IPS-18c (cell line): ENCODE measurements at regions not wholly inside any gene's neighbourhood (a gene's known extent, or its start where the extent isn't known, plus 50 kb on each side); places are given as distances from the start of the nearest gene placed in this dataset.
"Not testable (repeated sequence)": the region's sequence is repeated elsewhere in the genome, so short reads cannot be mapped to it uniquely, and the experiment has no call there.

Source experiments
- H3K4me3 ChIP-seq: 2 replicates; pipeline ENCODE4 v1.7.0; 2013; ENCODE audit warnings: low read depth, mild to moderate bottlenecking, low read length, moderate library complexity; ENCODE audit not compliant: insufficient read depth
- H3K9me3 ChIP-seq: one replicate; pipeline ENCODE4 v1.6.1; 2013; ENCODE audit warnings: mild to moderate bottlenecking, low read length, moderate library complexity; ENCODE audit not compliant: control insufficient read depth, insufficient read depth

DNA sequence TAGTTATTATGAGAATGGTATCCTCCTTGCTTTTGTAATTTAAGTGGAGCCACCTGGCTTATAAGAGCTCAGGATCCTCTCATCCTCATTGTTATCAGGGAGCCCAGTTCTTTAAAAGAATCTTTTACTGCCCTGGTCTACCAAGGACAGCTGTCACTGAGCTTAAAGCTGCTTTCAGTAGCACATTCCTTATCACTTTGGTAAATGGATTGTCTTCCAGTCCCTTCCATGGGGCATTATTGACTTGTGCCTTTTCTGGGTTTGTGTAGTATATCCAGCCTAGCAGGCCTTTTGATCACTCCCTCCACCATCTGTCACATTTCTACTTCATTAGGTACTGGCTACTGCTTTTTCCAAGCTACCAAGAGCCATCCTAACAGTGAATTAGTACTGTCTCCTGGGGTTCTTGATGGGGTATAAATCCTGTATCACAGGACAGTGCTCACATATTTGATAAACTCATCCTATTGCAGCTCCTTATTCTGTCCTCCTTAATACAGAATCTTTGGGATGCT lies 208.9 kb downstream of the TMEM26 start:
- Histone ChIP-seq H3K9me3 (no peaks in the 10 kb centered on the region), H3K4me3 (no peak overlapping the region)

- H3K9me3 ChIP-seq, result no peaks in the 10 kb centered on the region
- no peak overlapping the region for H3K4me3 ChIP-seq
Observed at GRCh38 chr10:61232780-61233179, 220.4 kb downstream of the TMEM26 start.

DNA sequence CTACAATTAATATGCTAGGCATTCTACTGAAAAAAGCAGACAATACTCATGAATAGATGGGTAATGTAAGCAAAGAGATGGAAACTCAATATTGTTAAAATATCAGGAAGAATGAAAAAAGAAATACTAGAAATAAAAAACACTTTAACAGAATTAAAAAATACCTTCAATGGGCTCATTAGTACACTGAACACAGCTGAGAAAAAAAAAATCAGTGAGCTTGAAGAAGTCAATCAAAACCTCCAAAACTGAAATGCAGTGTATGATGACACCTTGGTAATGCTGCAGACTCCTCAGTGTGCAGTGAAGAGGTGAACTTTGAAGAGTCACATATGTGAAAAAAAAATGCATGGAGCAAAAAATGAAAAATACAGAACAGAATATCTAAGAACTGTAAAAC lies 227.2 kb downstream of the TMEM26 start:
- Histone ChIP-seq H3K4me3 (no peak overlapping the region), H3K9me3 (no peaks in the 10 kb centered on the region)

- Histone ChIP-seq H3K4me3 (no peak overlapping the region), H3K9me3 (no peaks in the 10 kb centered on the region)
Observed at GRCh38 chr10:61223576-61223975, 229.6 kb downstream of the TMEM26 start.

- Histone ChIP-seq H3K9me3 (no peaks in the 10 kb centered on the region), H3K4me3 (no peak overlapping the region)
Observed at GRCh38 chr10:61219696-61220095, 233.5 kb downstream of the TMEM26 start.

DNA sequence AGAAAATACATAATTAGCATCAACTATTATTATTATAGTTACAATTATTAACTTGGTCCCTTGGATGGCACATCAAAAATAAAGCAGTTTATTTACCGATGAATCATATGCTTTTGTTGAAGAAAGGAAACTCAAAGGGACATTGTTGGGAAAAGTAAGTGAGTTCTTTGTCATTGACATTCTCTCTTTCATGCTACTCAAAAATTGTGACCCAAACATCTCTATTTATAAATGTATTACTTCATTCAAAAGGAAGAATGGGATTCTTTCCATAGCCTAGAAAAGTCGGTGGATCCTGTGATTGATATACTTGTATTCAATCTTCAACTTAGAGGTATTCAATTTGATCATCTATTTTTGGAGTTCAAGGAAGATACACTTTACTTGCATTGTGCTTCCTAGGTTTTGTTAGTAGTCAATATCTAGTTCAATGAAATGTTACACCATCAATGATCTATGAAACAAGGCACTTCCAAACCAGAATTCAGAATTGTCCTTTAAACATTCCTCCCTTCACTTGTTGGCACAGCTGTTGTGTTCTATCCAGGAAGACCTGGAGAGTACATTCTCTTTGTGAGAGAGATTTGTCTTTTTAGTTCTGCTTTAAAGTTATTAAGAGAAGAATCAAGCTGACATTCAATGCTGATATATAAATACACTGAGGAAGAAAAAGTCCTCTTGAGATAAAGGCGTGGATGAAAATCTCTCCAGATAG lies 235.2 kb downstream of the TMEM26 start:
- no peaks in the 10 kb centered on the region for H3K9me3 ChIP-seq
- H3K4me3 ChIP-seq, result no peak overlapping the region

GRCh38 chr10:61215246-61215645 lies 237.9 kb downstream of the TMEM26 start:
- Histone ChIP-seq H3K9me3 (no peaks in the 10 kb centered on the region), H3K4me3 (no peak overlapping the region)

GRCh38 chr10:61211468-61211867 lies 241.7 kb downstream of the TMEM26 start:
- Histone ChIP-seq H3K4me3 (no peak overlapping the region), H3K9me3 (no peaks in the 10 kb centered on the region)

GRCh38 chr10:61197057-61197456 lies 253.1 kb upstream of the RHOBTB1 start:
- Histone ChIP-seq H3K4me3 (no peak overlapping the region), H3K9me3 (no peaks in the 10 kb centered on the region)

DNA sequence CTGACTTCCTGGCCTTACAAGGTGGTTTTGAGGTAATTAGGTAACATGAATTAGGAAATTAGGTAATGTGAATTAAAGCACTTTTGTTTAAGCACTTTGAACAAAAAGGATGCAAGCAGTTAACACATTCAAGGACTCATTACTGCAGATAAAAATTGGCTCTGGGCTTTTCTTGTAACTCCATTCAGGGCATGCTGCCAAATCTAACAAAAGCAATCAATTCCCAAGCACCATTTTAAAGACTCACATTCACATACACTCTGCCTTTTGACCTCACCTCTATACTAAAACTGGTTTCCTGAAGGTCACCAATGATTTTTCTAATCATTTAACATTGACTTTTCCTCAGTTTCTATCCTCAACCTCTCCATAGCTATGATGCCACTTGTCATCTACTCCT lies 251.2 kb upstream of the RHOBTB1 start:
- Histone ChIP-seq H3K4me3 (no peak overlapping the region), H3K9me3 (no peaks in the 10 kb centered on the region)

DNA sequence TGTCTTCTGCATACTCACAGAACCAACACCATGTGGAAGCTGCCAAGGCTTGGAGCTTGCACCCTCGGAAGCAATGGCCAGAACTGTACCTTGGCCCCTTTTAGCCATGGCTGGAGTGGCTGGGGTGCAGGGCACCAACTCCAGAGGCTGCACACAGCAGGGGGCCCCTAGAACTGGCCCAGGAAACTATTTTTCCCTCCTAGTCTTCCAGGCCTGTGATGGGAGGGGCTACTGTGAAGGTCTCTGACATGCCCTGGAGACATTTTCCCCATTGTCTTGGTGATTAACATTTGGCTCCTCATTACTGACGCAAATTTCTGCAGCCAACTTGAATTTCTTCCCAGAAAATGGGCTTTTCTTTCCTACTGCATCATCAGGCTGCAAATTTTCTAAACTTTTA lies 248.6 kb upstream of the RHOBTB1 start:
- H3K9me3 ChIP-seq, H3K4me3 ChIP-seq: not testable (repeated sequence)

DNA sequence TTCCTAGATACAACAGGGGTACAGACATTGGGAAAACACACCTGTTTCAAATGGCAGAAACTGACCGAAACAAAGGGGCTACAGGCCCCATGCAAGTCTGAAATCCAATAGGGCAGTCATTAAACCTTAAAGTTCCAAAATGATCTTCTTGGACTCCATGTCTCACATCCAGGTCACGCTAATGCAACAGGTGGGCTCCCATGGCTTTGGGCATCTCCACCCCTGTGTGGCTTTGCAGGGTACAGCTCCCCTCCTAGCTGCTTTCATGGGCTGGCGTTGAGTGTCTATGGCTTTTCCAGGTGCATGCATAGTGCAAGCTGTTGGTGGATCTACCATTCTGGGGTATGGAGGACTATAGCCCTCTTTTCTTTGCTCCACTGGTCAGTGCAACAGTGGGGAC lies 248.1 kb upstream of the RHOBTB1 start:
- Histone ChIP-seq H3K9me3 (no peaks in the 10 kb centered on the region), H3K4me3 (no peak overlapping the region; the same call in 1 of the 2 replicates)

GRCh38 chr10:61189912-61190311 lies 245.9 kb upstream of the RHOBTB1 start:
- Histone ChIP-seq H3K9me3 (no peaks in the 10 kb centered on the region), H3K4me3 (no peak overlapping the region)

DNA sequence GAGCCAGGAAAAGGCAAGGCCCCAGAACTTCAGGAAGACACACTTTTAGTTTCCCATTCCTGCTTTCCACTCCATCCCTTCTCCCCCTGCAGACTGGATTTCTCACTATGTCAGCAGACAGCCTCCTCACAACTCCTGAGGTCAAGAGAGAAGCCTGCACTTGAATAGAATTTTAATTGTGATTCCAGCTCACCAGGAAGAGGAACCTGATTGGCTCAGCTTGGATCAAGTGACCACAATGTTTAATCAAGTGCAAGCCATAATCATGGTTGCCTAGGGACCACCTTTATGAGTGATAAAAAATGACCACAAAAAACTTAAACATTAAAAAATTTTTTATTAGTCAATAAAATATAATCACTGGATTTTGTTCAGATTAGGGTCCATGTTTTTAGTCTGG lies 244.7 kb upstream of the RHOBTB1 start:
- no peak overlapping the region for H3K4me3 ChIP-seq
- H3K9me3 ChIP-seq, result no peaks in the 10 kb centered on the region

GRCh38 chr10:61188101-61188500 lies 244.1 kb upstream of the RHOBTB1 start:
- no peak overlapping the region for H3K4me3 ChIP-seq
- H3K9me3 ChIP-seq, result no peaks in the 10 kb centered on the region

GRCh38 chr10:61187601-61188000 lies 243.6 kb upstream of the RHOBTB1 start:
- Histone ChIP-seq H3K9me3 (no peaks in the 10 kb centered on the region), H3K4me3 (no peak overlapping the region)

- Histone ChIP-seq H3K9me3 (no peaks in the 10 kb centered on the region), H3K4me3 (no peak overlapping the region)
Observed at GRCh38 chr10:61186408-61186807, 242.4 kb upstream of the RHOBTB1 start.

GRCh38 chr10:61184429-61184828 lies 240.4 kb upstream of the RHOBTB1 start:
- H3K4me3 ChIP-seq, result no peak overlapping the region
- H3K9me3 ChIP-seq, result no peaks in the 10 kb centered on the region

- H3K4me3 ChIP-seq, result no peak overlapping the region
Observed at GRCh38 chr10:61183967-61184366, 240.0 kb upstream of the RHOBTB1 start.

More at GRCh38 chr10:61183967-61184366, 240.0 kb upstream of the RHOBTB1 start:
- no peaks in the 10 kb centered on the region for H3K9me3 ChIP-seq
